Neuronal stem cell (in vitro differentiated cells): ENCODE measurements at regions not wholly inside any gene's neighbourhood (a gene's known extent, or its start where the extent isn't known, plus 50 kb on each side); places are given as distances from the start of the nearest gene placed in this dataset.

Experiments used
- DNase-seq: peaks from one replicate; pipeline ENCODE4 v3.0.0-alpha.2; 2013; ENCODE audit warnings: low spot score
- H2AFZ ChIP-seq: one replicate; pipeline ENCODE4 v1.6.1; 2013; ENCODE audit warnings: mild to moderate bottlenecking, low read length, inconsistent platforms
- H2AK5ac ChIP-seq: 2 replicates; pipeline ENCODE4 v1.6.1; 2013; ENCODE audit warnings: low read depth, mild to moderate bottlenecking, inconsistent platforms, low read length, moderate library complexity, mixed read lengths
- H2BK120ac ChIP-seq: 2 replicates; pipeline ENCODE4 v1.6.1; 2013; ENCODE audit warnings: low read depth, mild to moderate bottlenecking, inconsistent platforms, low read length, moderate library complexity, mixed read lengths
- H2BK12ac ChIP-seq: one replicate; pipeline ENCODE4 v1.6.1; 2013; ENCODE audit warnings: low read length, inconsistent platforms
- H2BK15ac ChIP-seq: 2 replicates; pipeline ENCODE4 v1.6.1; 2013; ENCODE audit warnings: mild to moderate bottlenecking, low read length, inconsistent platforms, mixed read lengths
- H2BK5ac ChIP-seq: one replicate; pipeline ENCODE4 v1.6.1; 2013; ENCODE audit warnings: inconsistent platforms, mild to moderate bottlenecking, low read length, moderate library complexity
- H3K14ac ChIP-seq: one replicate; pipeline ENCODE4 v1.6.1; 2013; ENCODE audit warnings: low read length, inconsistent platforms
- H3K18ac ChIP-seq: 2 replicates; pipeline ENCODE4 v1.6.1; 2013; ENCODE audit warnings: low read length, inconsistent platforms
- H3K23ac ChIP-seq: 2 replicates; pipeline ENCODE4 v1.6.1; 2013; ENCODE audit warnings: low read depth, mild to moderate bottlenecking, mixed read lengths, low read length, inconsistent platforms; ENCODE audit not compliant: poor library complexity
- H3K27ac ChIP-seq: replicated peaks from 3 replicates; pipeline ENCODE4 v1.5.1; 2013; ENCODE audit warnings: low read length, inconsistent platforms
- H3K27me3 ChIP-seq, 3 experiments: 2 replicates each; pipeline ENCODE4 v1.6.1; 2013; ENCODE audit warnings: low read length in 3 of 3, mild to moderate bottlenecking in 2 of 3, inconsistent platforms in 1 of 3, low read depth in 1 of 3, mixed read lengths in 1 of 3, moderate library complexity in 1 of 3; ENCODE audit not compliant: control insufficient read depth in 3 of 3, insufficient read depth in 3 of 3
- H3K36me3 ChIP-seq, 2 donors: replicated peaks in 1 of 2; 2 replicates each; pipeline ENCODE4 v1.6.1; 2013; ENCODE audit warnings: low read length in 2 of 2; ENCODE audit not compliant: control insufficient read depth in 2 of 2, insufficient read depth in 2 of 2
- H3K4ac ChIP-seq: 2 replicates; pipeline ENCODE4 v1.6.1; 2013; ENCODE audit warnings: inconsistent platforms, mild to moderate bottlenecking, low read length, moderate library complexity
- H3K4me1 ChIP-seq, 2 donors: 1 replicate in 1 of 2; 2 replicates in 1 of 2; pipeline ENCODE4 v1.6.1; 2013; ENCODE audit warnings: low read length in 2 of 2, low read depth in 1 of 2; ENCODE audit not compliant: control insufficient read depth in 2 of 2, insufficient read depth in 1 of 2
- H3K4me2 ChIP-seq: one replicate; pipeline ENCODE4 v1.6.1; 2013; ENCODE audit warnings: mild to moderate bottlenecking, low read length, inconsistent platforms; ENCODE audit not compliant: insufficient read depth, poor library complexity, severe bottlenecking
- H3K4me3 ChIP-seq, 2 donors: 2 replicates each; pipeline ENCODE4 v1.5.1; 2013; ENCODE audit warnings: low read length in 2 of 2, mild to moderate bottlenecking in 2 of 2, inconsistent platforms in 1 of 2, moderate library complexity in 1 of 2
- H3K79me1 ChIP-seq: one replicate; pipeline ENCODE4 v1.6.1; 2013; ENCODE audit warnings: low read depth, mild to moderate bottlenecking, inconsistent platforms, low read length, moderate library complexity
- H3K9ac ChIP-seq: one replicate; pipeline ENCODE4 v1.6.1; 2013; ENCODE audit warnings: mild to moderate bottlenecking, low read depth, low read length, inconsistent platforms; ENCODE audit not compliant: poor library complexity
- H3K9me3 ChIP-seq, 2 donors: replicated peaks in 1 of 2; 2 replicates each; pipeline versions ENCODE3 to v1.6.1; 2013; ENCODE audit warnings: low read length in 2 of 2, mild to moderate bottlenecking in 2 of 2, inconsistent platforms in 1 of 2, low read depth in 1 of 2, mixed read lengths in 1 of 2, moderate library complexity in 1 of 2; ENCODE audit not compliant: control insufficient read depth in 2 of 2, insufficient read depth in 1 of 2
- H4K8ac ChIP-seq: one replicate; pipeline ENCODE4 v1.6.1; 2013; ENCODE audit warnings: low read depth, mild to moderate bottlenecking, inconsistent platforms, low read length, moderate library complexity
- H4K91ac ChIP-seq: one replicate; pipeline ENCODE4 v1.6.1; 2013; ENCODE audit warnings: low read length, low read depth, mild to moderate bottlenecking, inconsistent platforms; ENCODE audit not compliant: poor library complexity
- WGBS, 2 donors: extraction: QIAGEN DNeasy Blood & Tissue Kit; methylation state at CpG; one replicate each; pipeline ENCODE4 v1.1.7; 2013; ENCODE audit warnings: missing lambda C conversion rate in 2 of 2, mixed read lengths in 1 of 2; ENCODE audit not compliant: insufficient read length in 2 of 2, insufficient replicate concordance in 1 of 2; ENCODE audit errors: extremely low coverage in 2 of 2; 5-methylcytosine and 5-hydroxymethylcytosine counted together

GRCh38 chr4:32958586-32958985 lies 2238.4 kb downstream of the PCDH7 start:
- Histone ChIP-seq H3K23ac (no peak overlapping the region), H3K4ac (no peak overlapping the region), H3K4me3 (no peak overlapping the region), H3K4me2 (no peak overlapping the region), H2AFZ (no peak overlapping the region), H3K9ac (no peak overlapping the region), H3K27me3 (no peaks in the 10 kb centered on the region), H2AK5ac (no peak overlapping the region), H3K18ac (no peak overlapping the region), H2BK120ac (no peak overlapping the region), H4K91ac (no peak overlapping the region), H2BK5ac (no peak overlapping the region), H3K9me3 (no peaks in the 10 kb centered on the region), H3K4me1 (no peaks in the 10 kb centered on the region), H3K14ac (no peak overlapping the region), H4K8ac (no peak overlapping the region), H3K36me3 (no peaks in the 10 kb centered on the region), H2BK15ac (no peak overlapping the region), H3K79me1 (no peaks in the 10 kb centered on the region), H3K27ac (no peak overlapping the region), H2BK12ac (no peak overlapping the region)
- WGBS, 2 donors, result no CpG with 5 or more reads among the region's 2 CpGs
- no peak for DNase-seq

GRCh38 chr4:32962100-32962499 lies 2241.9 kb downstream of the PCDH7 start:
- Histone ChIP-seq H3K27ac (no peak overlapping the region), H2AK5ac (no peak overlapping the region), H3K27me3 (no peaks in the 10 kb centered on the region), H3K9ac (no peak overlapping the region), H3K4me2 (no peak overlapping the region), H3K79me1 (no peaks in the 10 kb centered on the region), H3K18ac (no peak overlapping the region), H4K91ac (no peak overlapping the region), H3K14ac (no peak overlapping the region), H3K4ac (no peak overlapping the region), H2BK15ac (no peak overlapping the region), H3K4me1 (no peaks in the 10 kb centered on the region), H2BK12ac (no peak overlapping the region), H2BK120ac (no peak overlapping the region), H2AFZ (no peak overlapping the region), H3K36me3 (no peaks in the 10 kb centered on the region), H3K23ac (no peak overlapping the region), H3K9me3 (no peaks in the 10 kb centered on the region), H3K4me3 (no peak overlapping the region), H2BK5ac (no peak overlapping the region), H4K8ac (no peak overlapping the region)
- WGBS, 2 donors, result no CpG with 5 or more reads among the region's 2 CpGs
- DNase-seq, result no peak

- Histone ChIP-seq H3K23ac (no peak overlapping the region), H2BK120ac (no peak overlapping the region), H3K4ac (no peak overlapping the region), H2BK5ac (no peak overlapping the region), H3K36me3 (no peaks in the 10 kb centered on the region), H3K9ac (no peak overlapping the region), H3K27me3 (no peaks in the 10 kb centered on the region), H3K4me2 (no peak overlapping the region), H4K8ac (no peak overlapping the region), H3K18ac (no peak overlapping the region), H3K79me1 (no peaks in the 10 kb centered on the region), H3K14ac (no peak overlapping the region), H2AFZ (no peak overlapping the region), H4K91ac (no peak overlapping the region), H2BK15ac (no peak overlapping the region), H2BK12ac (no peak overlapping the region), H3K4me3 (no peak overlapping the region), H3K4me1 (no peaks in the 10 kb centered on the region), H3K9me3 (no peaks in the 10 kb centered on the region), H3K27ac (no peak overlapping the region), H2AK5ac (no peak overlapping the region)
- DNase-seq, result no peak
Observed at GRCh38 chr4:32985256-32985655, 2265.1 kb downstream of the PCDH7 start.

- no peak overlapping the region for H3K4me2 ChIP-seq
Observed at GRCh38 chr4:32986236-32986635, 2266.1 kb downstream of the PCDH7 start.

More at GRCh38 chr4:32986236-32986635, 2266.1 kb downstream of the PCDH7 start:
- Histone ChIP-seq H2BK12ac (no peak overlapping the region), H4K8ac (no peak overlapping the region), H2BK15ac (no peak overlapping the region), H3K4me3 (no peak overlapping the region), H3K18ac (no peak overlapping the region), H2BK5ac (no peak overlapping the region), H2BK120ac (no peak overlapping the region), H3K4ac (no peak overlapping the region), H3K9ac (no peak overlapping the region), H3K79me1 (no peaks in the 10 kb centered on the region), H3K36me3 (no peaks in the 10 kb centered on the region), H3K9me3 (no peaks in the 10 kb centered on the region), H2AK5ac (no peak overlapping the region), H3K4me1 (no peaks in the 10 kb centered on the region), H3K14ac (no peak overlapping the region), H3K27ac (no peak overlapping the region), H2AFZ (no peak overlapping the region), H3K23ac (no peak overlapping the region), H4K91ac (no peak overlapping the region), H3K27me3 (no peaks in the 10 kb centered on the region)
- WGBS, 2 donors, result no CpG with 5 or more reads among the region's 1 CpG
- DNase-seq, result no peak
